OCI-M2 (cell line): ENCODE measurements at regions not wholly inside any gene's neighbourhood (a gene's known extent, or its start where the extent isn't known, plus 50 kb on each side); places are given as distances from the start of the nearest gene placed in this dataset.

Experiments used
- DNase-seq: peaks from one replicate; lab custom pipeline; 2025; ENCODE audit not compliant: unreplicated experiment; lab: John Stamatoyannopoulos, UW

GRCh38 chr16:5643855-5644531 lies 546.4 kb upstream of the EEF2KMT start:
- DNase-seq, result no peak

DNA sequence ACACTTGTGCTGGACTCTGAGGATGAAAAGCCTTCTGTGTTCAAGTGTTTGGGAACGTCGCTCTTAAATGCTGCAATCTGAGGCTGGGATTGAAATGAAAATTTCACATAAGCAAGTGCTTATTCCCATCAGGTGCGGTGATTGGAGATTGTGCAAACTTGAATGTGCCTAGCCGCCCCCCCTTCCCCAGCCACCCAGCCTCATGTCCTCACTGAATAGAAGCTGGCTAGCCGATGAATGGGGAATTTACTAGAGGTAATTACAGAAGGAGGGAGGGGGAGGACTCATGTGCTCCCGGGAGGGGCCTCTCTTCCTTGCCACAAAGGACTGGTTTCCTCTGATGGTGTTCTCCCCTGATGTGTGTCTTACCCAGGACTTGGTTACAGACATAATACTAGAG lies 544.8 kb upstream of the EEF2KMT start:
- DNase-seq, result no peak

DNA sequence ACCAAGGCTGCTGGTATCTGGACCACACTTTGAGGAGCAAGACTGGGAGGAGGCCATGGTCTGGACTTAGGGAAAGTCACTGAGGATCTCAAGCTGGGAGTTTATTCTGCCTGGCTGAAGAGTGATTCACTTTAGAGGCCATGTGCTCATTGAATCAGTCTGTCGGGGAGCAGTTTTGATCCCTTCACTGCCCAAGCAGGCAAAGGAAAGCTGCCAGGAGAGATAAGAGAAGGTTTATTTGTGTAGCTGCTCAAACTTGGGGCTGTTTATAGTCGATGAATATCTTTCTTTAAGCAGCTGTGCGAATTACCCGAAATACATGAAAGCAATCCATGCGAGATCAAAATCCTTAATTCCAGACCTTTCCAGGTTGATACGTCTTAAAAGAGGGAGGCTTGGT lies 544.4 kb upstream of the EEF2KMT start:
- DNase-seq, result no peak

- no peak for DNase-seq
Observed at GRCh38 chr16:5640883-5641282, 543.3 kb upstream of the EEF2KMT start.

GRCh38 chr16:5639531-5639930 lies 541.9 kb upstream of the EEF2KMT start:
- no peak for DNase-seq

DNA sequence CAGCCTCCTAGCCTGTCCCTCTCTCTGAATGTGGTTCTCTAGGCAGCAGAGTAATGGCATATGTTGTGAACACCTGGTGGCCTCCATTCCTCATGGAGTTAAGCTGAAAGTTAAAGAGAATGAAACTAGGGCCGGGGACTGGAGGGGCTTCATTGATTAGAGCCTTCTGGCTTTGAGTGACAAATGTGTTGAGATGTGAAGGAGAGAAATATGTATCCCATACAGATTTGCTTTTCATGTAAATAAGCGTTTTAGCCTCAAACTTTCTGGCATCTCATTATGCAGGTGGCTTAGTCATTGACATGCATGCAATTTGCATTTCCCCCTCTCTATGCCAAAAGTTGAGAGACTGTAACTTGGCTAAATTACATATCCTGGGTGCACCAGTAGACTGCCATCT lies 537.7 kb upstream of the EEF2KMT start:
- DNase-seq, result no peak

DNA sequence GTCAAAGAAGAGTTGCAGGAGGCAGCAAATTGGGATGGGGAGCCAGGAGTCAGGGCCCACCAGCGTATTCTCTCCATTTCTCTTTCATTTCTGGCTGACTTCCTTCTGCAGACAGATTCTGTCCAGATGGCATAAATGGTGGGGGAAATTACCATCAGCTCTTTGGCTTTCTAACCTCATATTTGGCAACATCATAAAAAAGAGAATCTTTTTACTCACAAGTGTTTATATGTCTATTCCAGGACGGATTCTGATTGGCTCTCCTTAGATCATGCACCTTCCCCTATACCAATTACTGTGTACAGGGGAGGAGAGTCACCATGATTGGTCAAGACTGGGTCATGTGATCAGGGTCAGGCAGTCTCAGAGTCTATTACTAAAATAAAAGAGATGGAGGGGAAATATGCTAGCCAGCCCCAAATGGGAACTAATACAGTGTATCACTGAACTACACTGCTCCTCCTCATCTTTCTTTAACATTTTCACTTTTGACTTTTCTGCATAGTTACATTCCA lies 537.1 kb upstream of the EEF2KMT start:
- DNase-seq, result no peak

DNA sequence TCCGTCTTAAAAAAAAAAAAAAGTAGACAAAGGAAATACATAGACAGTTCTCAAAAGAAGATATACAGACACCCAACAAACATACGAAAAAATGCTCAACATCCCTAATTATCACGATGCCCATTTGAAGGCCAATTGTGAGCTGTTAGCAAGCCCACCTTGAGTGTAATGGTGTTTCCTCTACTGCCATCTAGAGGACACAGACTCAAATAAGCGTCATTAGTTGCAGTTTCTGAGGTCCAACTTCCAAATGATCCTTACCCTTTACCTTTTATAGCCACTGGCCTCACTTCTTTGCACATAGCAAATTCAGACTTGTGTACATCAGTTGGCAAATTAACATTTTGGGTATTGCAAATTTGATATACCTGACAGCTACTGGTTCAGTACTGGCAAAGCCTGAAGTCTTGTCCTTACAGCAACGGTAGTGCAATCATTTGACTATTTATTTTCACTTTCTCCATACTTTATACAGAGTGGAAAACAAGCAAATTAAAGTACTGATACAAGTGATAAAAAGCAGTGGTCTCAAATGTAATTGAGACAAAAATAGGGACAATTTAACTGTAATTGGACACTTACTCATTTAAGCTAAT lies 536.3 kb upstream of the EEF2KMT start:
- DNase-seq, result no peak

- no peak for DNase-seq
Observed at GRCh38 chr16:5622234-5622884, 524.8 kb upstream of the EEF2KMT start.

DNA sequence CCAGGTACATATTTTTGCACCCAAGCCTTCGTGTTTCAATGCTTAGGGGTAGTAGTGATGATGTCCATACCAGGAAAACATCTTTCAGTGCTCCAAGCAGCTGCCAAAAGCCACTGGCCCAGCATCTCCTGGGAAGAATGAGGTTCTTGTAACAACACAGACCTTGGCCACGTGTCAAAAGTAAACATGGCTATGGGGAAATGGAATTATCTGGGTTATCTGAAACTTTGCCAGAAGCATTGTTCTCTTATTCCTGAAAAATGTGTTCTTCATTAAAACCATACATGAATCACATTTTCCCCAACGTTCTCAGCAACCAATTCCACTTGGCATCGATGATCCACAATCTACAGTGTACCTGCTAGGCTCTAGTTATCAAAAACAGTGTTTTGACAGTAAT lies 524.2 kb upstream of the EEF2KMT start:
- DNase-seq, result no peak

GRCh38 chr16:5619304-5619703 lies 521.7 kb upstream of the EEF2KMT start:
- no peak for DNase-seq

- no peak for DNase-seq
Observed at GRCh38 chr16:5616841-5617240, 519.2 kb upstream of the EEF2KMT start.

DNA sequence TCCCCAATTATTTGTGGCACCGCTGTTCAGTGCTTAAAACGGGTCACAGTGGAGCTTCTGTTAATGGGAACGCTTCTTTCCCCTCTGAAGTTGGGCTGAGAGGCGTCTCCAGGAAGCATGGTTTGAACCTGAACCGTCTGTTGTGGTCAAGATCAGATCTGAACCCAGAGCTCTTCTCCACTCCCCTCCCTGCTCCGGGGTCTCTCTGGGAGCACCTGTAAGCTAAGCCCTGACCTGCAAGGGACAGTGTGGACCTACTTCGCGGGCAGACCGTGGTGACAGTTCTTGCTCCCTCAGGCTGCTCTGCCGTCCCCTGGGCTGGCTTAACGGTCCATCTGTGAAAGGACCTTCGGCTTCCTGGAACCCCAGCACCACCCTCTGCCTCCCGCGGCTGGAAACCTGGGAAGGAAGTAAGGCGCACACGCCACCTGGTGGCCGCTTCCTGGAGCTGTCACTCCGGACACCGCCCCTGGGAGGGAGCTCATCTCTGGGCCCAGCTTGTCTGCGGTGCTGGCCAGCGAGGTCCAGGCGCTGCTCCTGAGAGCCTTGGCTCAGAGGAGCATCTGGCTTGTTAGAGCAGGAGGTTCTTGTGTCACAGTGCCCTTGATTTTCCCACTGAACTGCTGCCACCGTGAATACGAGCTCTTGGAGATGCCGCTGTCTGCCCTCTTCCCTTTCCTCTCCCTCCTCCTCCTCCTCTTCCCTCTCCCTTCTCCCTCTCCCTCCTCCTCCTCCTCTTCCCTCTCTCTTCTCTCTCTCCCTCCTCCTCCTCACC lies 518.5 kb upstream of the EEF2KMT start:
- no peak for DNase-seq

DNA sequence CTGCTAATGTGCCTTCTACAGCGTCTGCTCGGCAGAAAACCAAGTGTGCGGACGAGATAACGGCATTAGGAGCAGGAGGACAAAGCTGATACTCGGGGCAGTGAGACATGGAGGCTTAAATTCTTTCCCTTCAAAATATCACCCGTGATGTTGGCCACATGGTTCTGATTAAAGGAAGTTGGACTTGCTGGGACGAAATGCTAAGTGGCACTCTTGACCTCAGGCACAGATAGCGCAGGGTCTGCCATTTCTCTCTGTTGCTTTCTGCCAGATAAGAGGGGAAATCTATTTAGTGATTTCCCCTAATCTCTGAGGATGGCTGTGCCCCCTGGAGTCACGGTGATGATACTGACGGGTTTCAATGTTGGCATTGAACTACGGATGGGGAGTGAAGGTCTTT lies 509.6 kb upstream of the EEF2KMT start:
- DNase-seq, result no peak

DNA sequence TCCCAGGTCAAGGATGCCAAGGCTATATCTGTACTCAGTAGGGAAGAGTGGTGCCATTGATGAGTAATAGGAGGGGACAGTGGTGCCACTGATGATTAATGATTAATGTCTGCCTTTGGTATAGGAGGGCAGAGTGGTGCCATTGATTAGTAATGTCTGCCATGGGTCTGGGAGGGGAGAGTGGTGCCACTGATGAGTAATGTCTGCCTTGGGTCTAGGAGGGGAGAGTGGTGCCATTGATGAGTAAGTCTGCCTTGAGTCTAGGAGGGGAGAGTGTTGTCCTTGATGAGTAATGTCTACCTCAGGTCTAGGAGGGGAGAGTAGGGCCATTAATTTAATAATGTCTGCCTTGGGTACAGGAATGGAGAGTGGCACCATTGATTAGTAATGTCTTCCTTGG lies 507.8 kb upstream of the EEF2KMT start:
- no peak for DNase-seq

GRCh38 chr16:5604770-5605169 lies 507.2 kb upstream of the EEF2KMT start:
- DNase-seq, result no peak

GRCh38 chr16:5603836-5604235 lies 506.2 kb upstream of the EEF2KMT start:
- no peak for DNase-seq

- DNase-seq, result no peak
Observed at GRCh38 chr16:5601957-5602356, 504.4 kb upstream of the EEF2KMT start.

DNA sequence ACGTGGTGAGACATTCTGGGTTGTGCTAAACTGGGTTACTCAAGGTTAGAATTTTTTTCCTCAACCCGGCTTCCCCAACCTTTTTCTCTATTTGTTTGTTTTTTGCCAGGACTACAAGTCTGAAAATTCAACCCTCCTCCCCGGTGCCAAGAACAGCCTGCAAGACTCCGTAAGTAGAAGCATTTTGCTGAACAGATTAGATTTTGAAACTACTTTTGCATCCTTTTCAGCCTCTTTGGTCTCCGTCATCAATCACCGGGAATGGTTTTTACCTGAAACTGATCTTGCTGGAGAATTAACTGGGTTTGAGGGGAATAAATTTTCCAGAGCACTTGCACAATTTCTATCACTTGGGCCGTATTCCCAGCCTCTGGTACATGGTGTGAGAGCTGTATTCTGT lies 501.2 kb upstream of the EEF2KMT start:
- no peak for DNase-seq

DNA sequence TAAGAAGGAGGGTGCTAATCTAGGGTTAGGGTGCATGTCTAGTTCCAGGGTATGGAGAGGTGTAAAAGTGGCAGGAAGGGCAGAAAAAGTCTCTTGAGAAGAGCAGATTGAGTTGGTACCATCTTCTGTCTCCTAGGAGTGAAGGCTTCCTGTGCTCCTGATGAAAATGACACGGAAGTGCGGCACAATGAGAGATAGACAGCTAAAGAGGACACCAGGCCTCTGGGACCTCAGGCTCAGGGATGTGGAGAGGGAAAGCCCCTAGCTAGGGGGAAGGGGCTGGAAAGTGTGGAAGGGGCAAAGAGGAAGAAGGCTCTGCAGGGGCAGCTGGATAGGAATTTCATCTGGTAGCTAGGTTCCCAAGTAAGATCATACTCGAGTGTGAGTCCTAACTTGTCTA lies 498.3 kb upstream of the EEF2KMT start:
- no peak for DNase-seq

DNA sequence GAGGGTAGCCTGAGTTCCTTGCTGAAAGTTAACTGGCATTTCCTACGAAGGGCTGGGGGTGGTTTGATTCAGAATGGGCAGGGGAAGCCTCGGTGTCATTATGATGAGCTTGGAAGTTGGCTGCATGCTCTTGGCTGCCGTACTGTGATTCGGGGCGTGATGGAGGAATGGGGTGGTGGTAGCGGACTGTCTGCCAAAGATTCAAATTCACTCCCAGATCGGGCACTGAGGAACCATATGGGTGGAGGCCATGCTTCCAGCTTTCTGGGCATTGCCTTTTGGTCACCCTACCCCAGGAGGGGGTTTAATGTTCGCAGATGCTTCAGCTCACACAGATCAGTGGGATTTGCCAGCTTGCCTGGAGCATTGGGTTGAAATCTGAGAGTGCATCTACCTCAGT lies 492.8 kb upstream of the EEF2KMT start:
- no peak for DNase-seq
